ENCODE measurements at regions not wholly inside any gene's neighbourhood (a gene's known extent, or its start where the extent isn't known, plus 50 kb on each side); places are given as distances from the start of the nearest gene placed in this dataset.

- DNase-seq (ENCODE audit: low read depth): no peak
- in situ Hi-C loops (cut with HindIII; ENCODE audit: low sequenced_read_pairs): no loop called here
- H3K4me3 ChIP-seq (ENCODE audit: low read depth, low read length): no peak overlapping the region
- no peak for TF ChIP-seq CTCF (IDR thresholded peaks at IDR 0.05; ENCODE audit: low read depth, low read length, missing control alignments)
Measured at GRCh38 chr3:53978386-53978785, 86.7 kb upstream of the SELENOK start.

- no peak overlapping the region for H3K4me3 ChIP-seq (ENCODE audit: low read depth, low read length)
- DNase-seq (ENCODE audit: low read depth): no peak
- in situ Hi-C loops (cut with HindIII; ENCODE audit: low sequenced_read_pairs): no loop called here
- no peak for TF ChIP-seq CTCF (IDR thresholded peaks at IDR 0.05; ENCODE audit: low read depth, low read length, missing control alignments)
Measured at GRCh38 chr3:53975382-53975781, 83.7 kb upstream of the SELENOK start.

GRCh38 chr3:53974324-53974723 lies 82.7 kb upstream of the SELENOK start:
- no peak for DNase-seq (ENCODE audit: low read depth)
- no peak overlapping the region for H3K4me3 ChIP-seq (ENCODE audit: low read depth, low read length)
- in situ Hi-C loops (cut with HindIII; ENCODE audit: low sequenced_read_pairs): no loop called here
- TF ChIP-seq CTCF (IDR thresholded peaks at IDR 0.05; ENCODE audit: low read depth, low read length, missing control alignments): no peak

GRCh38 chr3:53973905-53974304 lies 82.2 kb upstream of the SELENOK start:
- in situ Hi-C loops (cut with HindIII; ENCODE audit: low sequenced_read_pairs): no loop called here
- DNase-seq (ENCODE audit: low read depth): no peak
- TF ChIP-seq CTCF (IDR thresholded peaks at IDR 0.05; ENCODE audit: low read depth, low read length, missing control alignments): no peak

GRCh38 chr3:53970661-53971060 lies 79.0 kb upstream of the SELENOK start:
- DNase-seq (ENCODE audit: low read depth): no peak
- in situ Hi-C loops (cut with HindIII; ENCODE audit: low sequenced_read_pairs): no loop called here

More at GRCh38 chr3:53973905-53974304, 82.2 kb upstream of the SELENOK start:
- no peak overlapping the region for H3K4me3 ChIP-seq (ENCODE audit: low read depth, low read length)

GRCh38 chr3:53969086-53969485 lies 77.4 kb upstream of the SELENOK start:
- in situ Hi-C loops (cut with HindIII; ENCODE audit: low sequenced_read_pairs): no loop called here
- no peak for TF ChIP-seq CTCF (IDR thresholded peaks at IDR 0.05; ENCODE audit: low read depth, low read length, missing control alignments)
- no peak for DNase-seq (ENCODE audit: low read depth)
- no peak overlapping the region for H3K4me3 ChIP-seq (ENCODE audit: low read depth, low read length)

More at GRCh38 chr3:53970661-53971060, 79.0 kb upstream of the SELENOK start:
- TF ChIP-seq CTCF (IDR thresholded peaks at IDR 0.05; ENCODE audit: low read depth, low read length, missing control alignments): no peak
- no peak overlapping the region for H3K4me3 ChIP-seq (ENCODE audit: low read depth, low read length)

GRCh38 chr3:53965291-53965690 lies 73.6 kb upstream of the SELENOK start:
- no peak for TF ChIP-seq CTCF (IDR thresholded peaks at IDR 0.05; ENCODE audit: low read depth, low read length, missing control alignments)
- DNase-seq (ENCODE audit: low read depth): no peak
- in situ Hi-C loops (cut with HindIII; ENCODE audit: low sequenced_read_pairs): no loop called here
- no peak overlapping the region for H3K4me3 ChIP-seq (ENCODE audit: low read depth, low read length)

Data from astrocyte of the cerebellum (primary cell).